A673 (cell line): ENCODE measurements at regions not wholly inside any gene's neighbourhood (a gene's known extent, or its start where the extent isn't known, plus 50 kb on each side); places are given as distances from the start of the nearest gene placed in this dataset.

Experiments used
- EZH2 ChIP-seq: fragments of 200-600 bp; sonication (generic); IDR thresholded peaks from 2 replicates; pipeline ENCODE4 v1.6.1; 2017; ENCODE audit warnings: borderline replicate concordance, low read depth, mild to moderate bottlenecking, mixed read lengths, antibody characterized with exemption, low read length; ENCODE audit not compliant: poor library complexity, severe bottlenecking
- TF ChIP-seq, protein P1 (sequence below): fragments of 300-800, 200-600 bp; sonication (generic); conservative IDR thresholded peaks from 2 replicates; pipeline ENCODE4 v1.5.1; 2017; ENCODE audit warnings: low read depth, mild to moderate bottlenecking, antibody characterized with exemption, low read length, moderate library complexity, mixed read lengths

GRCh38 chr6:14250573-14250972 is 133.0 kb downstream of the CD83 start:
- TF ChIP-seq, protein P1, sequence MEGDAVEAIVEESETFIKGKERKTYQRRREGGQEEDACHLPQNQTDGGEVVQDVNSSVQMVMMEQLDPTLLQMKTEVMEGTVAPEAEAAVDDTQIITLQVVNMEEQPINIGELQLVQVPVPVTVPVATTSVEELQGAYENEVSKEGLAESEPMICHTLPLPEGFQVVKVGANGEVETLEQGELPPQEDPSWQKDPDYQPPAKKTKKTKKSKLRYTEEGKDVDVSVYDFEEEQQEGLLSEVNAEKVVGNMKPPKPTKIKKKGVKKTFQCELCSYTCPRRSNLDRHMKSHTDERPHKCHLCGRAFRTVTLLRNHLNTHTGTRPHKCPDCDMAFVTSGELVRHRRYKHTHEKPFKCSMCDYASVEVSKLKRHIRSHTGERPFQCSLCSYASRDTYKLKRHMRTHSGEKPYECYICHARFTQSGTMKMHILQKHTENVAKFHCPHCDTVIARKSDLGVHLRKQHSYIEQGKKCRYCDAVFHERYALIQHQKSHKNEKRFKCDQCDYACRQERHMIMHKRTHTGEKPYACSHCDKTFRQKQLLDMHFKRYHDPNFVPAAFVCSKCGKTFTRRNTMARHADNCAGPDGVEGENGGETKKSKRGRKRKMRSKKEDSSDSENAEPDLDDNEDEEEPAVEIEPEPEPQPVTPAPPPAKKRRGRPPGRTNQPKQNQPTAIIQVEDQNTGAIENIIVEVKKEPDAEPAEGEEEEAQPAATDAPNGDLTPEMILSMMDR = no peak
- TF ChIP-seq EZH2 = no peak
